NCI-H2081 (cell line): ENCODE measurements at regions not wholly inside any gene's neighbourhood (a gene's known extent, or its start where the extent isn't known, plus 50 kb on each side); places are given as distances from the start of the nearest gene placed in this dataset.
"Not testable (repeated sequence)": the region's sequence is repeated elsewhere in the genome, so short reads cannot be mapped to it uniquely, and the experiment has no call there.

Experiments
- DNase-seq, 2 experiments: peaks; one replicate each; lab custom pipeline; 2025; lab: John Stamatoyannopoulos, UW

GRCh38 chr1:182159443-182159842 lies 97.9 kb upstream of the ZNF648 start:
- DNase-seq = no peak

- no peak for DNase-seq
Measured at GRCh38 chr1:182157187-182157586, 95.7 kb upstream of the ZNF648 start.

- not testable (repeated sequence) for DNase-seq
Measured at GRCh38 chr1:182154425-182154824, 92.9 kb upstream of the ZNF648 start.

- no peak for DNase-seq
Measured at GRCh38 chr1:182149411-182149965, 88.0 kb upstream of the ZNF648 start.

GRCh38 chr1:182147951-182148350 lies 86.4 kb upstream of the ZNF648 start:
- DNase-seq = no peak

GRCh38 chr1:182147136-182147820 lies 85.8 kb upstream of the ZNF648 start:
- no peak for DNase-seq

GRCh38 chr1:182146286-182146685 lies 84.8 kb upstream of the ZNF648 start:
- DNase-seq = no peak

GRCh38 chr1:182145441-182145840 lies 83.9 kb upstream of the ZNF648 start:
- DNase-seq = no peak

- no peak for DNase-seq
Measured at GRCh38 chr1:182144646-182145030, 83.1 kb upstream of the ZNF648 start.

GRCh38 chr1:182143825-182144645 lies 82.5 kb upstream of the ZNF648 start:
- DNase-seq = no peak

GRCh38 chr1:182143154-182143657 lies 81.7 kb upstream of the ZNF648 start:
- peak; percentile 84 to 86 for DNase-seq

GRCh38 chr1:182142621-182143020 lies 81.1 kb upstream of the ZNF648 start:
- DNase-seq = no peak

- no peak for DNase-seq
Measured at GRCh38 chr1:182141040-182141439, 79.5 kb upstream of the ZNF648 start.

GRCh38 chr1:182139496-182139895 lies 78.0 kb upstream of the ZNF648 start:
- no peak for DNase-seq

GRCh38 chr1:182137546-182137945 lies 76.0 kb upstream of the ZNF648 start:
- no peak for DNase-seq

GRCh38 chr1:182135946-182136345 lies 74.4 kb upstream of the ZNF648 start:
- no peak for DNase-seq

- no peak for DNase-seq
Measured at GRCh38 chr1:182134257-182134656, 72.7 kb upstream of the ZNF648 start.

GRCh38 chr1:182133181-182133580 lies 71.7 kb upstream of the ZNF648 start:
- DNase-seq = no peak

- no peak for DNase-seq
Measured at GRCh38 chr1:182129398-182129797, 67.9 kb upstream of the ZNF648 start.

GRCh38 chr1:182128502-182128901 lies 67.0 kb upstream of the ZNF648 start:
- no peak for DNase-seq

- DNase-seq = no peak
Measured at GRCh38 chr1:182127656-182128055, 66.1 kb upstream of the ZNF648 start.

- DNase-seq = no peak
Measured at GRCh38 chr1:182126272-182126800, 64.8 kb upstream of the ZNF648 start.

- DNase-seq = no peak
Measured at GRCh38 chr1:182122913-182123260, 61.4 kb upstream of the ZNF648 start.
